Smooth muscle cell (in vitro differentiated cells): ENCODE measurements at regions not wholly inside any gene's neighbourhood (a gene's known extent, or its start where the extent isn't known, plus 50 kb on each side); places are given as distances from the start of the nearest gene placed in this dataset.
A peak's percentile ranks its signal among the peaks of the same experiment; 100 is the strongest.
"Not testable (repeated sequence)": the region's sequence is repeated elsewhere in the genome, so short reads cannot be mapped to it uniquely, and the experiment has no call there.

Source experiments
- DNase-seq: peaks from one replicate; lab custom pipeline; 2025; ENCODE audit not compliant: unreplicated experiment; lab: John Stamatoyannopoulos, UW
- H2AFZ ChIP-seq: fragments of 200-600 bp; sonication (generic); 2 replicates; pipeline ENCODE4 v1.6.0; 2016; ENCODE audit warnings: antibody characterized with exemption, low read depth, mild to moderate bottlenecking
- H3F3A ChIP-seq: fragments of 200-600 bp; sonication (generic); 2 replicates; pipeline ENCODE4 v1.6.0; 2017; ENCODE audit warnings: antibody characterized with exemption, low read depth
- H3K27ac ChIP-seq: fragments of 200-600 bp; sonication (generic); 2 replicates; pipeline ENCODE4 v1.5.1; 2016; ENCODE audit warnings: low read depth, mild to moderate bottlenecking
- H3K27me3 ChIP-seq: fragments of 200-600 bp; sonication (generic); 2 replicates; pipeline ENCODE4 v1.6.1; 2016; ENCODE audit warnings: low read depth, mild to moderate bottlenecking
- H3K36me3 ChIP-seq: fragments of 200-600 bp; sonication (generic); 2 replicates; pipeline ENCODE4 v1.5.1; 2016; ENCODE audit warnings: low read depth
- H3K4me1 ChIP-seq: fragments of 200-600 bp; sonication (generic); 2 replicates; pipeline ENCODE4 v1.5.1; 2016; ENCODE audit warnings: low read depth
- H3K4me2 ChIP-seq: fragments of 200-600 bp; sonication (generic); 2 replicates; pipeline ENCODE4 v1.6.0; 2016; ENCODE audit warnings: mild to moderate bottlenecking
- H3K4me3 ChIP-seq: fragments of 200-600 bp; sonication (generic); 2 replicates; pipeline ENCODE4 v1.5.1; 2016; ENCODE audit warnings: mild to moderate bottlenecking
- H3K79me2 ChIP-seq: fragments of 200-600 bp; sonication (generic); 2 replicates; pipeline ENCODE4 v1.6.0; 2016; ENCODE audit warnings: low read depth, mild to moderate bottlenecking
- H3K9ac ChIP-seq: fragments of 200-600 bp; sonication (generic); 2 replicates; pipeline ENCODE4 v1.6.0; 2016; ENCODE audit warnings: low read depth
- H3K9me3 ChIP-seq: fragments of 200-600 bp; sonication (generic); replicated peaks from 2 replicates; pipeline ENCODE4 v1.5.1; 2016; ENCODE audit warnings: low read depth
- H4K20me1 ChIP-seq: fragments of 200-600 bp; sonication (generic); 2 replicates; pipeline ENCODE4 v1.6.0; 2016; ENCODE audit warnings: low read depth
- CTCF ChIP-seq: fragments of 200-600 bp; sonication (generic); IDR thresholded peaks from 2 replicates; pipeline ENCODE4 v1.5.1; 2017; ENCODE audit warnings: borderline replicate concordance, mild to moderate bottlenecking, antibody characterized with exemption; ENCODE audit not compliant: insufficient read depth, poor library complexity, severe bottlenecking
- WGBS: methylation state at CpG from one replicate; pipeline ENCODE4 v1.1.7; 2016; ENCODE audit warnings: low lambda C conversion rate; 5-methylcytosine and 5-hydroxymethylcytosine counted together

- TF ChIP-seq CTCF: no peak
- peaks cover 28% of the 10 kb centered on the region for H3K4me1 ChIP-seq
- H3K79me2 ChIP-seq: no peaks in the 10 kb centered on the region
- H3K27ac ChIP-seq: peak overlapping the region; percentile 79
- no peaks in the 10 kb centered on the region for H3K9me3 ChIP-seq
- no peaks in the 10 kb centered on the region for H4K20me1 ChIP-seq
- no peak overlapping the region for H3K4me3 ChIP-seq
- H3F3A ChIP-seq: peaks cover 18% of the 10 kb centered on the region
- no peaks in the 10 kb centered on the region for H3K36me3 ChIP-seq
- H3K9ac ChIP-seq: no peak overlapping the region
- DNase-seq: no peak
- H3K27me3 ChIP-seq: no peaks in the 10 kb centered on the region
- no peak overlapping the region for H2AFZ ChIP-seq
- no peak overlapping the region for H3K4me2 ChIP-seq
Observed at GRCh38 chr2:64275174-64275466, 130.9 kb upstream of the PELI1 start.

GRCh38 chr2:64276417-64277095 lies 132.3 kb upstream of the PELI1 start:
- no peak for TF ChIP-seq CTCF
- H3K27me3 ChIP-seq: no peaks in the 10 kb centered on the region
- H3F3A ChIP-seq: peaks cover 18% of the 10 kb centered on the region
- no peak for DNase-seq
- no peaks in the 10 kb centered on the region for H4K20me1 ChIP-seq
- no peaks in the 10 kb centered on the region for H3K9me3 ChIP-seq
- H3K4me3 ChIP-seq: no peak overlapping the region
- H2AFZ ChIP-seq: no peak overlapping the region
- H3K4me1 ChIP-seq: peaks cover 28% of the 10 kb centered on the region
- peak overlapping the region; percentile 57 for H3K4me2 ChIP-seq
- H3K79me2 ChIP-seq: no peaks in the 10 kb centered on the region
- 87% methylated on average over 3 of the region's 3 CpGs for WGBS
- peak overlapping the region; percentile 73 for H3K27ac ChIP-seq
- no peaks in the 10 kb centered on the region for H3K36me3 ChIP-seq
- H3K9ac ChIP-seq: peak overlapping the region; percentile 61

GRCh38 chr2:64277101-64277849 lies 133.1 kb upstream of the PELI1 start:
- DNase-seq: no peak
- no peak overlapping the region for H2AFZ ChIP-seq
- H3K4me2 ChIP-seq: peak overlapping the region; percentile 57

GRCh38 chr2:64280812-64281211 lies 136.6 kb upstream of the PELI1 start:
- not testable (repeated sequence) for H3K4me2 ChIP-seq, DNase-seq, H3K9me3 ChIP-seq, H3K79me2 ChIP-seq, H3K9ac ChIP-seq, H3K27ac ChIP-seq, H3F3A ChIP-seq, H3K36me3 ChIP-seq, H3K4me1 ChIP-seq, H4K20me1 ChIP-seq, H3K4me3 ChIP-seq, H3K27me3 ChIP-seq, H2AFZ ChIP-seq
- WGBS: 95% methylated on average over 2 of the region's 2 CpGs

More at GRCh38 chr2:64277101-64277849, 133.1 kb upstream of the PELI1 start:
- no peak for TF ChIP-seq CTCF
- Histone ChIP-seq H3F3A (peaks cover 17% of the 10 kb centered on the region), H3K4me3 (no peak overlapping the region), H3K27me3 (no peaks in the 10 kb centered on the region), H3K4me1 (peaks cover 28% of the 10 kb centered on the region), H3K36me3 (no peaks in the 10 kb centered on the region), H3K79me2 (no peaks in the 10 kb centered on the region), H3K9ac (peak overlapping the region; percentile 61), H4K20me1 (no peaks in the 10 kb centered on the region), H3K9me3 (no peaks in the 10 kb centered on the region), H3K27ac (peak overlapping the region; percentile 73)
- WGBS: 73% methylated on average over 9 of the region's 9 CpGs
